ENCODE measurements at regions not wholly inside any gene's neighbourhood (a gene's known extent, or its start where the extent isn't known, plus 50 kb on each side); places are given as distances from the start of the nearest gene placed in this dataset.
"Not testable (repeated sequence)": the region's sequence is repeated elsewhere in the genome, so short reads cannot be mapped to it uniquely, and the experiment has no call there.

DNA sequence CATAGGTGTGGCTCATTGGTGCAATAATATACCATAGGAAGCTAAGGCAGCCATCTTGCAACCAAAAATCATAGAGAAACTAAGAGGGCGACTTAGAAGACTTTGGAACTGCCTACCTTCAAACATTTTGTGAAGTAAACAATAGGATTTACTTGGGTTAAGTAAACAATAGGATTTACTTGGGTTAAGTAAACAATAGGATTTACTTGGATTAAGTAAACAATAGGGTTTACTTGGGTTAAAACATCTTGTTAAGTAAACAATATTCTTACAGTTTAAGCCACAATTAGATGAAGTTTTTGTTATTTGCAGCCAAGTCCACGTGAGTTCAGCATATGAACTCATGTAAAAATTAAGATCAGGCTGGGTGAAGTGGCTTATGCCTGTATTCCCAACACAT lies 722.4 kb upstream of the AUTS2 start:
- Mint-ChIP-seq H3K27me3 (peaks cover 18% of the 10 kb centered on the region), H3K4me1 (ENCODE audit: unreplicated experiment) (no peaks in the 10 kb centered on the region), H3K4me3 (no peak overlapping the region), H3K27ac (no peak overlapping the region), H3K9me3 (no peaks in the 10 kb centered on the region), H3K36me3 (no peaks in the 10 kb centered on the region)
- DNase-seq (ENCODE audit: extremely low spot score, unreplicated experiment): no peak
- TF ChIP-seq, protein P1, sequence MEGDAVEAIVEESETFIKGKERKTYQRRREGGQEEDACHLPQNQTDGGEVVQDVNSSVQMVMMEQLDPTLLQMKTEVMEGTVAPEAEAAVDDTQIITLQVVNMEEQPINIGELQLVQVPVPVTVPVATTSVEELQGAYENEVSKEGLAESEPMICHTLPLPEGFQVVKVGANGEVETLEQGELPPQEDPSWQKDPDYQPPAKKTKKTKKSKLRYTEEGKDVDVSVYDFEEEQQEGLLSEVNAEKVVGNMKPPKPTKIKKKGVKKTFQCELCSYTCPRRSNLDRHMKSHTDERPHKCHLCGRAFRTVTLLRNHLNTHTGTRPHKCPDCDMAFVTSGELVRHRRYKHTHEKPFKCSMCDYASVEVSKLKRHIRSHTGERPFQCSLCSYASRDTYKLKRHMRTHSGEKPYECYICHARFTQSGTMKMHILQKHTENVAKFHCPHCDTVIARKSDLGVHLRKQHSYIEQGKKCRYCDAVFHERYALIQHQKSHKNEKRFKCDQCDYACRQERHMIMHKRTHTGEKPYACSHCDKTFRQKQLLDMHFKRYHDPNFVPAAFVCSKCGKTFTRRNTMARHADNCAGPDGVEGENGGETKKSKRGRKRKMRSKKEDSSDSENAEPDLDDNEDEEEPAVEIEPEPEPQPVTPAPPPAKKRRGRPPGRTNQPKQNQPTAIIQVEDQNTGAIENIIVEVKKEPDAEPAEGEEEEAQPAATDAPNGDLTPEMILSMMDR (conservative IDR thresholded peaks at IDR 0.05): no peak

GRCh38 chr7:68887116-68887515 lies 711.2 kb upstream of the AUTS2 start:
- not testable (repeated sequence) for H3K27me3 Mint-ChIP-seq; H3K4me3 Mint-ChIP-seq; H3K27ac Mint-ChIP-seq; DNase-seq (ENCODE audit: extremely low spot score, unreplicated experiment); H3K9me3 Mint-ChIP-seq; H3K36me3 Mint-ChIP-seq; H3K4me1 Mint-ChIP-seq (ENCODE audit: unreplicated experiment)

GRCh38 chr7:68888971-68889385 lies 709.3 kb upstream of the AUTS2 start:
- TF ChIP-seq, protein P1 (conservative IDR thresholded peaks at IDR 0.05): no peak
- DNase-seq (ENCODE audit: extremely low spot score, unreplicated experiment): no peak
- peaks cover 7% of the 10 kb centered on the region for H3K4me1 Mint-ChIP-seq (ENCODE audit: unreplicated experiment)
- H3K4me3 Mint-ChIP-seq: no peak overlapping the region
- no peaks in the 10 kb centered on the region for H3K27me3 Mint-ChIP-seq
- no peak overlapping the region for H3K27ac Mint-ChIP-seq
- H3K36me3 Mint-ChIP-seq: no peaks in the 10 kb centered on the region
- no peaks in the 10 kb centered on the region for H3K9me3 Mint-ChIP-seq

DNA sequence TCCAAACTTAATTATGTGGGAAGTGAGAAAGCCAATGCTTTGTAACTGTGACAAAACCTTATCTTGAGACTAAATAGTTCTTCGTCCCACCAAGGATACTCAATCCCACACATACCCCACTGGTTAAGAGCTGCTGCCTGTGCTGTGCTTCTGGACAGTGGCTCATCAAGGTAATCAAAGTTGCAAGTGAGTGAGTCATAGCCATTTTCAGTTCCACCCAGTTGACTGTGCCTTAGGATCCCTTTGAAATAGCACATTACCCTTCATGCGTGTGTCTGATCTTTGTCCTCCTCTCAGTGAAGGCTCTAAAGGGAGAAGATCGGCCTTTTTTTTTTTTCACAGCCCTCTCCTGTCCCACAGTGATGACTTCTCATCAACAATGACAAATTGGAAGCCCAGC lies 706.0 kb upstream of the AUTS2 start:
- DNase-seq (ENCODE audit: extremely low spot score, unreplicated experiment): no peak
- Mint-ChIP-seq H3K36me3 (peaks cover 4% of the 10 kb centered on the region), H3K27ac (no peak overlapping the region), H3K4me1 (ENCODE audit: unreplicated experiment) (peaks cover 7% of the 10 kb centered on the region), H3K4me3 (no peak overlapping the region), H3K9me3 (peaks cover 5% of the 10 kb centered on the region), H3K27me3 (peaks cover 4% of the 10 kb centered on the region)
- TF ChIP-seq, protein P1 (conservative IDR thresholded peaks at IDR 0.05): no peak

- H3K36me3 Mint-ChIP-seq: peaks cover 4% of the 10 kb centered on the region
- DNase-seq (ENCODE audit: extremely low spot score, unreplicated experiment): no peak
- peaks cover 7% of the 10 kb centered on the region for H3K4me1 Mint-ChIP-seq (ENCODE audit: unreplicated experiment)
- H3K4me3 Mint-ChIP-seq: no peak overlapping the region
- H3K27me3 Mint-ChIP-seq: peaks cover 4% of the 10 kb centered on the region
- TF ChIP-seq, protein P1 (conservative IDR thresholded peaks at IDR 0.05): no peak
- H3K9me3 Mint-ChIP-seq: peaks cover 5% of the 10 kb centered on the region
- no peak overlapping the region for H3K27ac Mint-ChIP-seq
These were observed 704.9 kb upstream of the AUTS2 start for GRCh38 chr7:68893411-68893810.

GRCh38 chr7:68899156-68899555 lies 699.1 kb upstream of the AUTS2 start:
- DNase-seq (ENCODE audit: extremely low spot score, unreplicated experiment); H3K36me3 Mint-ChIP-seq; H3K27ac Mint-ChIP-seq; H3K27me3 Mint-ChIP-seq; H3K4me3 Mint-ChIP-seq; H3K4me1 Mint-ChIP-seq (ENCODE audit: unreplicated experiment): not testable (repeated sequence)
- H3K9me3 Mint-ChIP-seq: peaks cover 11% of the 10 kb centered on the region

DNA sequence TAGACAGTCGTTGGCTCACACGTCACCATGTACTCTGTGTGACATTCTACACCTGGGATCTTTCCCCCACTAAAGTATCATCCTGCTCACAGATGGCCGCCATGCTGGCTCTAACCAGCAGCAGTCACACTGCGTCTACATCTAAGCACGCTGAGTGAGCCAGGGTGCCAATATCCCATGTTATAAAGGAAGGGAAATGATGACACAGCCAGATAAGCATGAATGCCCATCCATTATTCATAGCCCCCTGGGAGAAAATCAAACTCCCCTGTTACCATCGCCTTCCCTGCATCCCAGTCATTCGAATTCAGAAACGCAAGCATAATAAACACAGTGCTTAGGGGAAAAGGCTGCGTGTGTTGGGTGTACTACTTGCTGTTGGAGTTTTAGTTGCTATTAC lies 698.2 kb upstream of the AUTS2 start:
- Mint-ChIP-seq H3K36me3 (peaks cover 4% of the 10 kb centered on the region), H3K27me3 (peaks cover 4% of the 10 kb centered on the region), H3K9me3 (peaks cover 11% of the 10 kb centered on the region), H3K4me3 (no peak overlapping the region), H3K4me1 (ENCODE audit: unreplicated experiment) (no peaks in the 10 kb centered on the region), H3K27ac (no peak overlapping the region)
- TF ChIP-seq, protein P1 (conservative IDR thresholded peaks at IDR 0.05): no peak
- no peak for DNase-seq (ENCODE audit: extremely low spot score, unreplicated experiment)

All from type B pancreatic cell (in vitro differentiated cells).